Amniotic epithelial cell (primary cell): ENCODE measurements at regions not wholly inside any gene's neighbourhood (a gene's known extent, or its start where the extent isn't known, plus 50 kb on each side); places are given as distances from the start of the nearest gene placed in this dataset.

Experiments used
- DNase-seq: peaks from one replicate; pipeline ENCODE4 v3.0.0-alpha.2; 2010; ENCODE audit warnings: low read depth

- DNase-seq, result no peak
Measured at GRCh38 chr1:218156595-218156994, 128.5 kb upstream of the RRP15 start.

DNA sequence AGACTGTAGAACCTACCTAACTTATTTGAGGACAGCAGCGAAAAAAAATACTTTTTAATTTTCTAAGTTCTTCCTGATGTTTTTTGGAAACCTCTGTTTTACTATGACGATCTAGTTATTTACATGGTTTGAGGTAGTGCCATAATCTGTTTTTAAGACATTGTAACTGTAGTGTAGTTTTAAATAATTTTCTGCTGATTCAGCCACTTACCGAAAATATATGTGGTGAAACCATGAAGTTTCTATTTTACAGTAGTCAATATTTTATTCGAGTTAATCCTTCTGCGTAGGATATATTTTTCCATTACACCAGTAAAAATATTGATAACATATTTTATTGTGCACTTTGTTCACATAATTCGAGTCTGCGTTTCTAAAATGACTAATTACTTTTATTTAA, 121.7 kb upstream of the RRP15 start:
- DNase-seq, result no peak

DNA sequence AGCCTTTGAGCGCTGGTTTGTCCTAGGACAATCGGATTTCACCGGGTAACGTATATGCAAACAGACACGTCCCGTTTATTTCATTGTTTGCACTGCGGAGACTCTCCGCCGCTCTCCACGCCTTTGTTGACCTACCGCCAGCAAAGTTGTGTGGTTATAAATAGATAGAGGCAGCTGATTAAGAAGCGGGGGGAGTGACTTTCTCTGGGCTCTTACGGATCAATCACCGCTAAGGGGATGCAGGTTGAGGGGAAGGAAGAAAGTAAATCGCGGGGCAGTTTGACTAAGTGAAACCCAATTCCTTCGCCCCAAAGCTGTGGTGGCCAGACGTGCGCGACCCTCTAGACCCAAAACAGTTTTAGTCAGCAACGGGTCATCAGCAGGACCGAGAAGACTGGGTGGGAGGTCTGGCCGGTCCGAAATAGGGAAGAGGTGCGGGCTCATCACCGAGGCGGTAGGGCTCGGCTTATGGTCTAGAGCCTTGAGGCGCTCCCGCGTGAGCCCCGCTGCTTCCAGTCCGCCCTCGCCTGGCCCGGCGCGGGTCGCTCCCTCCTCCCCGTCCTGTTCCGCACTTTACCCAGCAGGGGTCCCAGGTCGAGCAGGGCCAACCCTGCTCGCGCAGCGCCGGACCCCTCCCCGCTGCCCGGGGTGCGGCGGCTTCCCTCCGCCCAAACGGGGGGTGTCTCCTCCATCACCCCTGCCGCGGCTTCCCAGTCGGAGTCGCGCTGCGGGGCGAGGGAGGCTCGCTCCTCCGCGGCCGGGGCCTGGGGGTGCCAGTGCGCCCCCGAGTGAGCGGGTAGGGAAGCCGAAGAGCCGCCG, 120.8 kb upstream of the RRP15 start:
- peak; percentile 12 for DNase-seq

DNA sequence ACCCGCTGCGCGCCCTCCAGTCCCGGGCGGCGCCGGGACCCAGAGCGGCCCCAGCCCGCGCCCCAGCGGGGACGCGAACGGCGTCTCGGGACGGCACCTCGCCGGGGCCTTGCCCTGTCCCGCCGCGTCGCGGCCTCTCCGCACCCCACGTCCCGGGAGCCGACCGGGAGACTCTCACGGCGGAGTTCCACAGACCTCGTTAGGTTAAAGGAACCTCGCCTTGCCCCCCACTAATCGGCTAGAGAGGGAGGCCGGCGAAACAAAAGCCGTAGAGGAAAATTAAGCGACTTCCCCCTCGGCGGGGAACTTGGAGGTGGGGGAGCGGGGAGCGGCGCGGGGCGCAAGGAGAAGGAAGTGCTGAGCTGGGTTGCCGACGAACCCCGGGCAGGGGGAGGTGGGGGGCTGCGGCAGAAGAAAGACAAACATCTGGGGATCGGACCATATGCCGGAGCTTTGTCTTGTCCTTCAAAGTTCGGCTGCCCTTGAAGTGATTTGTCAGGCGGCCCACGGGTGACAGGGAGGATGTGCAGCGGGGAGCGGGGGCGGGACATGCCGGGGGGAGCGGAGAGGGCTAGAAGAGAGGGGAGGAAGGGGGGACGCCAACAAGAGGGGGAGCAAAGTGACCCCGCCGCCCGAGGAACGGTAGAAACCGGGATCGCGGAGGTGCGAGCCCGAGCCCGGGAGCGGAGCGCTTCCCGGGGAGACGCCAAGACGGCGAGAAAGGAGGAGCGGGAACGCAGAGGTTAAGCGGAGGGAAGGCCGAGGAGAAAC, 120.0 kb upstream of the RRP15 start:
- no peak for DNase-seq

- no peak for DNase-seq
Measured at GRCh38 chr1:218165701-218166114, 119.4 kb upstream of the RRP15 start.

GRCh38 chr1:218166268-218166945, 118.7 kb upstream of the RRP15 start:
- DNase-seq, result no peak

- peak; percentile 29 for DNase-seq
Measured at GRCh38 chr1:218171302-218171893, 113.7 kb upstream of the RRP15 start.

DNA sequence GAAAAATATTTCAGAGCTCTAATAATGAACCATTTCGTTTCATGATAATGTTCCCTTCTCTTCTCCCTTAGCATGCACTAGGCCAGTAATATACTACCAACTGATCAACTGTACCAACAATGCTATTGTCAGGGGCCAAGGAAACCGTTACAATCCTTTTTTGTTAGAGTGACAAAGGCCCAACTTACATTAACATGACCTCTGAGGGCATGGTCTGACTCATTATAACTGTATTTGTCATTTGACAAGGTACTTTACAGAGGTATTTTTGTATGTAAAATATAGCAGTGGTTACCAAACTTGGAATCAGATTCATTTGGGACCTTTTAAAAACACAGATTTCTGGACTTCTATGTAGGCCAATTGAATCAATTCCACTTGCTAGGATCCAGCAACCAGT, 102.6 kb upstream of the RRP15 start:
- no peak for DNase-seq

DNA sequence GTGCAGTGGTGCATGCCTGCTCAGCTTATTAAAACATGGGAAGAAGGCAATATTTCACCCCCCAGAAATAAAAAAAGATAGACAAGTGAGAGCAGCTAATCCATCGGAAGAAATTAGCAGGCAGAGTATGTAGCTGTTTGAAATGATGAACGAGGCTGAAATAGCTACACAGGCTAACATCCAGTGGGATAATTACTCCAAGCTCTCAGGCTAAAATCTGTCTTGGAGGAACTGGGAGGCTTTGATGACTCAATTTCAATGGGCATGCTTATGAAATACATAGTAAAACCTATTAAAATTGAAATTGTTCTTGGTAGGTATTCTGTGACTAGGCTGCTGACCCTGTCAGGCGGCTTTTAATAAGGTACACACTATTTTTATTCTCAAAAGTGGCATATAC, 84.1 kb upstream of the RRP15 start:
- peak; percentile 3 for DNase-seq

DNA sequence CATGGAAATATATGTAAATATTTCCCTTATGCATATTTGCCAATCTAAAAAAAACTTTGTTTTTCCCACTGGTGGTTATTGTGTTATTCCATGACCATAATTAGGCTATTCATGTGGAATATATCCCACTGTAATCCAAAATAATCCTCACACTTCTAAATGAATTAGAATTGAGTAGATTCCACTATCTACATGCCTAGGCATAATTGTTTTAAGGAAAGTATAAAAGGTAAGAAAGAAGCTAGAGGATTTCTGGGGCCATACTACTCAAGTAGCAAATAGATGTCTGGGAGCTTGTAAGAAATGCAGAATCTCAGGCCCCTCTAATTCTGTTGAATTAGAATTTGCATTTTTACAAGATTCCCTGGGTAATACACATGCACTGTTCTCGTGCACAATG, 83.5 kb upstream of the RRP15 start:
- DNase-seq, result no peak

DNA sequence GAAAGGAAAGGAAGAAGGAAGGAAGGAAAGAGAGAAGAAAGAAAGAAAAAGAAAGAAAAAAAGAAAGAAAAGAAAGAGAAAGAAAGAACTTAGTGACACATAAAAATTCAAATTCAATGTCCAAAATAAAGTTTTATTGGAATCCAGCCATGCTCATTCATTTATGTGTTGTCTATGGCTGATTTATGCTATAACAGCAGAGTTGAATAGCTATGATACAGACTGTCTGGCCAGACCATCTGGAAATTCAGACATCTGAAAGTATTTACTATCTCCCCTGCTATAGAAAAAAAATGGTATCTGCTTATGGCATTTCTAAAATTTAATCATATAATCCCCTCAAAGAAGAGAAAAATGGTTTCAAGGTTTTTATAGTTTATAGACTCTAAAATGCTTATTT, 79.4 kb upstream of the RRP15 start:
- DNase-seq, result no peak

DNA sequence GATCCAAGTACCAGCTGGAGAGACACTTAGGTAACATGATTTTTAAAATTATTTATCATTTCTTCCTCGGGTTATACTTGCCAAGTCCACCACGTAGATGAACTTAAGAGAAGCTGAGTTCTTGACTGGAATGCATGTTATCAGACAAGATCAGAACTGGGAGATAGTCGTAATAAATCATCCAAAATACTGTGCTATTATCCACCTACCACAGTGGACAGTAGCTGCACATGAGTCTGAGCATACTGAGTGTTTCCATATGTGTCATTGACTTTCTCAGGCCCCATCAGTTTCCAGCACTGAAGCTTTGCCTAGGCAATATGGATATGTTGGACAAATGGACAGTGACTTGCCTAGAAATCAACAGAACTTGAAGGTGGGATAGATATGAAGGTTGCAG, 77.9 kb upstream of the RRP15 start:
- peak; percentile 28 for DNase-seq

DNA sequence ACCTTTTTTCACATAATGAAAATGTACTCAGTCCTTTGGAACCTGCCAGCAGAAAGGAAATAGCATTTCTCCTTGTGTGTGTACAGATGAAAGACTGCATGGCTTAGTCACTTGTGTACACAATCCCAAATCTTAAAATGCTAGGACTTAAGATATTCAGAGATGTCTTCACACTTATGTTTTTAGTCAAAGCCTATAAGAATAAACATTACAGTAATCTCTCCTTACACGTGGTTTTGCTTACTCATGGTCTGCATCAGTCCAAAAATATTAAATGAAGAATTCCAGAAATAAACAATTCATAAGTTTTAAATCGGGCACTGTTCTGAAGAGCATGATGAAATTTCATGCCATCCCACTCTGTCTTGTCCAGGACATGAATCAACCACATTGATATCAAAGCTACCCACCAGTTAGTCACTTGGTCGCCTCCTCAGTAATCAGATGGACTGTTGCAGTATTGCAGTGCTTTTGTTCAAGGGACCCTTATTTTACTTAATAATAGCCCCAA, 75.7 kb upstream of the RRP15 start:
- DNase-seq, result peak; percentile 87

DNA sequence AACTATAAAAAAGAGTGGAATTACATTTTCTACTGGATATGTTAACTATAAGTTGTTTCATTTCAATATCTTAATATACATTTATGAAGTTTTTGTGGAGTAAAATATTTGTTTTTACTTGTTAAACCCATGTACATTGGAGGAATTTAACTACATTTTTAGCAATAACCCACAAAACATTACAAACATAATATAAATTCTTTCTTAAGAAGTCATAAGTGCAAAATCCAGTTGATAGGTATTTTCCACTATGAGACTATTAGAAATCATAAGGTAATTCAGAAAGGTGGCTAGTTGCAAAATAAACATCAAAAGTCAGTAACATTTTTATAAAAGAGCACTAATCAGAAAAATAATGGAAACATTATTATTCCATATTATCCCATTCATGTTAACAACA, 73.9 kb upstream of the RRP15 start:
- DNase-seq, result peak; percentile 15

DNA sequence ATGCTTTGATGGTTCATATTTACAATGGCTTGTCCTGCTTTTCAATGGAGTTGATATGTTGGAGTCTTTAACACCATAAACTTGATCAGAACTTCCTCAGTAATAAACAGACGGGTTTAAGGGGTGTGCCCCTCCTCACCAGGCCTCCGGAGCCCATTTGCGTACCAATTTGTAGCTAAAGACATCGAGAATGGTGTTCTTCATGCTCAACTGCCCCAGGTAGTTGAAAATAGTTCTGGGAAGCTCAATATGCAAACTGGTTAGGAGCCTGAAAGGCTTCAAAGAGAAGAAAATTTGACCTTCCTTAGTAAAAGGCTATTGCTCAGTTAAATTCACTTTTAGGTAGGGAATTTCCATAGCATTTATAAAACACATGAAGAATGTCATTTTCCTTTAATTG, 68.1 kb upstream of the RRP15 start:
- DNase-seq, result no peak

DNA sequence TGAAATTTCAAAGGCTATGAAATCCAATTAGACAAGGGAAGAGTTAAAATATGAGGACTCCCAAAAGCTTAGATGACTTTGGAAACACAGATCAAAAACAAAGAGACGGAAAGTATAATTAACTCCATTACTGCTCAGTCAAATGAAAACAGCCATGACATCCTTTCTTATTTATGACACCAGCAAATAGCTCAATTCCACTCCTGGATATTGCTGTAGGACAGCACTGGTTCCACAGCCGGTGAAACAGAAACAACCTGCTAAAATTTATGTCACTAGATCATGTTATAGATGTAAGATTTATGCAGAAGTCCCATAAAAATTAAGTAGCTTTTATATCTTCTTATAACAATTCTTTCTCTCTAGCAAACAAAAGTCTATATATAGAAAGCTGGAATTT, 65.6 kb upstream of the RRP15 start:
- DNase-seq, result no peak

DNA sequence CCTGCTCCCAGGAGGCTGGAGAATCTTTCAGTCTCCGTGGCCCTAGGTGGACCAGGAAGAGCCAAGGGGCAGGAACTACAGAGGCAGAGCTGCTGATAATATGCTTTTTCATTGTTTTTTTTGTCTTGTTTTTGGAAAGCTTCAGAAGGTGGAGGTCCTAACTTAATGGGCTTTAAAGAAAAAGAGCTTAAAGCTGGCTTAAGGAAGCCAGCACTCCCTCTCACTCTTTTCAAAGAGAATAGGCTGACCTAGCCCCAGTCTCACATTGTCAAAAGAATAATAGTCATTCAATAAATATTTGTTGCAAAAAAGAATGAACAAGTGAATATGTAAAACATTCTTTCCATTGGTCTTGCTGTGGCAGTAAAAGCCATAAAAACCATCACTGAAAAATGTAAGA, 61.0 kb upstream of the RRP15 start:
- DNase-seq, result no peak

- DNase-seq, result no peak
Measured at GRCh38 chr1:218226005-218226404, 59.1 kb upstream of the RRP15 start.
